Breast epithelium (tissue), 3 donors: ENCODE measurements at regions not wholly inside any gene's neighbourhood (a gene's known extent, or its start where the extent isn't known, plus 50 kb on each side); places are given as distances from the start of the nearest gene placed in this dataset.

Experiments used
- CTCF ChIP-seq, 3 donors: fragments of 450-650 bp; IDR thresholded peaks; one replicate each; pipeline ENCODE4 v1.5.1; 2016 to 2017; ENCODE audit warnings: antibody characterized with exemption in 3 of 3, mild to moderate bottlenecking in 3 of 3, moderate library complexity in 3 of 3
- POLR2A ChIP-seq: fragments of 450-650 bp; IDR thresholded peaks from one replicate; pipeline ENCODE4 v1.6.1; 2016; ENCODE audit warnings: antibody characterized with exemption, mild to moderate bottlenecking, moderate library complexity

- no peak for TF ChIP-seq POLR2A
- TF ChIP-seq CTCF (IDR thresholded peaks at IDR 0.05), result no peak
These were observed 278.6 kb downstream of the CBLN1 start for GRCh38 chr16:49003022-49003421.
